HG03521 (cell line): ENCODE measurements at regions not wholly inside any gene's neighbourhood (a gene's known extent, or its start where the extent isn't known, plus 50 kb on each side); places are given as distances from the start of the nearest gene placed in this dataset.

ENCODE experiments used
- ATAC-seq: cut with Tn5 transposase; IDR thresholded peaks from one replicate; pipeline ENCODE4 v1.9.1; 2021; ENCODE audit warnings: mild to moderate bottlenecking, moderate library complexity; ENCODE audit not compliant: unreplicated experiment

- no peak for ATAC-seq
These were observed 287.6 kb upstream of the PWP1 start for GRCh38 chr12:107397890-107398500.

- no peak for ATAC-seq
These were observed 286.6 kb upstream of the PWP1 start for GRCh38 chr12:107399046-107399445.

GRCh38 chr12:107400686-107401447 lies 284.7 kb upstream of the PWP1 start:
- no peak for ATAC-seq

GRCh38 chr12:107402041-107403022 lies 283.3 kb upstream of the PWP1 start:
- ATAC-seq: no peak

GRCh38 chr12:107404981-107405380 lies 280.6 kb upstream of the PWP1 start:
- ATAC-seq: no peak

GRCh38 chr12:107405436-107405835 lies 280.2 kb upstream of the PWP1 start:
- ATAC-seq: no peak

- no peak for ATAC-seq
These were observed 278.7 kb upstream of the PWP1 start for GRCh38 chr12:107406932-107407331.

- no peak for ATAC-seq
These were observed 273.6 kb upstream of the PWP1 start for GRCh38 chr12:107411792-107412535.

GRCh38 chr12:107415071-107415470 lies 270.5 kb upstream of the PWP1 start:
- no peak for ATAC-seq

- no peak for ATAC-seq
These were observed 269.8 kb upstream of the PWP1 start for GRCh38 chr12:107415834-107416233.

- no peak for ATAC-seq
These were observed 268.6 kb upstream of the PWP1 start for GRCh38 chr12:107417004-107417403.

- ATAC-seq: no peak
These were observed 266.6 kb upstream of the PWP1 start for GRCh38 chr12:107418981-107419380.

GRCh38 chr12:107423531-107423930 lies 262.1 kb upstream of the PWP1 start:
- no peak for ATAC-seq

- no peak for ATAC-seq
These were observed 256.4 kb upstream of the PWP1 start for GRCh38 chr12:107429006-107429705.

- ATAC-seq: no peak
These were observed 253.7 kb upstream of the PWP1 start for GRCh38 chr12:107431942-107432341.

- ATAC-seq: no peak
These were observed 250.5 kb upstream of the PWP1 start for GRCh38 chr12:107435072-107435471.

- ATAC-seq: no peak
These were observed 250.1 kb upstream of the PWP1 start for GRCh38 chr12:107435520-107435919.

- no peak for ATAC-seq
These were observed 249.2 kb upstream of the PWP1 start for GRCh38 chr12:107436376-107436775.

- no peak for ATAC-seq
These were observed 248.8 kb upstream of the PWP1 start for GRCh38 chr12:107436836-107437235.

- ATAC-seq: no peak
These were observed 247.6 kb upstream of the PWP1 start for GRCh38 chr12:107437954-107438353.
